ENCODE measurements at regions not wholly inside any gene's neighbourhood (a gene's known extent, or its start where the extent isn't known, plus 50 kb on each side); places are given as distances from the start of the nearest gene placed in this dataset.

GRCh38 chr17:6343736-6344135 is 91.2 kb downstream of the AIPL1 start:
- Histone ChIP-seq H4K20me1 (ENCODE audit: control insufficient read depth, insufficient read depth) (no peaks in the 10 kb centered on the region), H3K79me2 (ENCODE audit: control insufficient read depth, insufficient read depth, low read length) (no peaks in the 10 kb centered on the region), H3K27ac (ENCODE audit: control insufficient read depth, insufficient read depth) (no peak overlapping the region), H3K36me3 (ENCODE audit: control insufficient read depth in 2 of 2, insufficient read depth in 2 of 2, low read length in 1 of 2) (no peaks in the 10 kb centered on the region), H3K4me3 (no peak overlapping the region), H3K9ac (ENCODE audit: control insufficient read depth, insufficient read depth, low read length) (no peak overlapping the region), H2AFZ (ENCODE audit: control insufficient read depth, low read depth, low read length) (no peak overlapping the region), H3K4me2 (ENCODE audit: control insufficient read depth, insufficient read depth) (no peak overlapping the region), H3K4me1 (ENCODE audit: control insufficient read depth, insufficient read depth, low read length) (no peaks in the 10 kb centered on the region), H3K9me3 (replicated peaks; ENCODE audit: control insufficient read depth, insufficient read depth, low read length) (no peaks in the 10 kb centered on the region), H3K27me3 (replicated peaks in 1 of 2; ENCODE audit: control insufficient read depth in 2 of 2, insufficient read depth in 2 of 2, low read length in 1 of 2) (no peaks in the 10 kb centered on the region; a peak in 2 of 4 replicates)
- DNase-seq (ENCODE audit: low read depth, low spot score) (no peak), FAIRE-seq (no peak), ATAC-seq (no peak)
- intact Hi-C loops (cut with micrococcal nuclease; ENCODE audit: unreplicated experiment) (no loop called here), in situ Hi-C loops (cut with MboI) (no loop called here)
- POLR2A ChIA-PET, result no interaction called here
- RAD21 ChIA-PET (ENCODE audit: unreplicated experiment), result no interaction called here
- BruUV-seq (replicated peaks), result no TSS peak
- CTCF ChIA-PET, result no interaction called here
- WGBS (ENCODE audit: insufficient coverage, insufficient replicate concordance, low lambda C conversion rate, missing lambda C conversion rate), result 10% methylated on average over 3 of the region's 3 CpGs
- SMC1A ChIA-PET (ENCODE audit: uncharacterized antibody, unreplicated experiment), result interaction anchor here (0.6 kb wide), 1 partner anchor 612 kb away, joined by 4 read pairs; no protein-coding TSS in a partner anchor
- TF ChIP-seq RUNX3 (IDR thresholded peaks at IDR 0.05; ENCODE audit: low read length) (no peak), KLF5 (IDR thresholded peaks at IDR 0.05; ENCODE audit: partially characterized antibody) (no peak), MYC (IDR thresholded peaks at IDR 0.05; ENCODE audit: insufficient read depth, insufficient read length, insufficient replicate concordance, low read length, severe bottlenecking) (no peak), NRF1 (conservative IDR thresholded peaks at IDR 0.05; ENCODE audit: low read depth, low read length) (no peak), FOXK2 (IDR thresholded peaks at IDR 0.05) (no peak), KAT2A (conservative IDR thresholded peaks at IDR 0.05; ENCODE audit: control insufficient read depth, low read depth, low read length) (no peak), TARDBP (IDR thresholded peaks at IDR 0.05; ENCODE audit: borderline replicate concordance) (no peak), CHD4 (IDR thresholded peaks at IDR 0.05) (no peak), E2F4 (IDR thresholded peaks at IDR 0.05; ENCODE audit: low read depth, low read length) (no peak), BCL11A (IDR thresholded peaks at IDR 0.05; ENCODE audit: low read depth, low read length) (no peak), SIX5 (IDR thresholded peaks at IDR 0.05; ENCODE audit: low read depth, low read length, severe bottlenecking) (no peak), MEF2A (IDR thresholded peaks at IDR 0.05; ENCODE audit: insufficient read depth, low read depth, low read length) (no peak)
- TF ChIP-seq, protein P1, sequence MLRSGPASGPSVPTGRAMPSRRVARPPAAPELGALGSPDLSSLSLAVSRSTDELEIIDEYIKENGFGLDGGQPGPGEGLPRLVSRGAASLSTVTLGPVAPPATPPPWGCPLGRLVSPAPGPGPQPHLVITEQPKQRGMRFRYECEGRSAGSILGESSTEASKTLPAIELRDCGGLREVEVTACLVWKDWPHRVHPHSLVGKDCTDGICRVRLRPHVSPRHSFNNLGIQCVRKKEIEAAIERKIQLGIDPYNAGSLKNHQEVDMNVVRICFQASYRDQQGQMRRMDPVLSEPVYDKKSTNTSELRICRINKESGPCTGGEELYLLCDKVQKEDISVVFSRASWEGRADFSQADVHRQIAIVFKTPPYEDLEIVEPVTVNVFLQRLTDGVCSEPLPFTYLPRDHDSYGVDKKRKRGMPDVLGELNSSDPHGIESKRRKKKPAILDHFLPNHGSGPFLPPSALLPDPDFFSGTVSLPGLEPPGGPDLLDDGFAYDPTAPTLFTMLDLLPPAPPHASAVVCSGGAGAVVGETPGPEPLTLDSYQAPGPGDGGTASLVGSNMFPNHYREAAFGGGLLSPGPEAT (IDR thresholded peaks at IDR 0.05; ENCODE audit: low read depth), result no peak
- TF ChIP-seq, protein P2, sequence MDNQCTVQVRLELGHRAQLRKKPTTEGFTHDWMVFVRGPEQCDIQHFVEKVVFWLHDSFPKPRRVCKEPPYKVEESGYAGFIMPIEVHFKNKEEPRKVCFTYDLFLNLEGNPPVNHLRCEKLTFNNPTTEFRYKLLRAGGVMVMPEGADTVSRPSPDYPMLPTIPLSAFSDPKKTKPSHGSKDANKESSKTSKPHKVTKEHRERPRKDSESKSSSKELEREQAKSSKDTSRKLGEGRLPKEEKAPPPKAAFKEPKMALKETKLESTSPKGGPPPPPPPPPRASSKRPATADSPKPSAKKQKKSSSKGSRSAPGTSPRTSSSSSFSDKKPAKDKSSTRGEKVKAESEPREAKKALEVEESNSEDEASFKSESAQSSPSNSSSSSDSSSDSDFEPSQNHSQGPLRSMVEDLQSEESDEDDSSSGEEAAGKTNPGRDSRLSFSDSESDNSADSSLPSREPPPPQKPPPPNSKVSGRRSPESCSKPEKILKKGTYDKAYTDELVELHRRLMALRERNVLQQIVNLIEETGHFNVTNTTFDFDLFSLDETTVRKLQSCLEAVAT (IDR thresholded peaks at IDR 0.05), result no peak
- TF ChIP-seq, protein P3, sequence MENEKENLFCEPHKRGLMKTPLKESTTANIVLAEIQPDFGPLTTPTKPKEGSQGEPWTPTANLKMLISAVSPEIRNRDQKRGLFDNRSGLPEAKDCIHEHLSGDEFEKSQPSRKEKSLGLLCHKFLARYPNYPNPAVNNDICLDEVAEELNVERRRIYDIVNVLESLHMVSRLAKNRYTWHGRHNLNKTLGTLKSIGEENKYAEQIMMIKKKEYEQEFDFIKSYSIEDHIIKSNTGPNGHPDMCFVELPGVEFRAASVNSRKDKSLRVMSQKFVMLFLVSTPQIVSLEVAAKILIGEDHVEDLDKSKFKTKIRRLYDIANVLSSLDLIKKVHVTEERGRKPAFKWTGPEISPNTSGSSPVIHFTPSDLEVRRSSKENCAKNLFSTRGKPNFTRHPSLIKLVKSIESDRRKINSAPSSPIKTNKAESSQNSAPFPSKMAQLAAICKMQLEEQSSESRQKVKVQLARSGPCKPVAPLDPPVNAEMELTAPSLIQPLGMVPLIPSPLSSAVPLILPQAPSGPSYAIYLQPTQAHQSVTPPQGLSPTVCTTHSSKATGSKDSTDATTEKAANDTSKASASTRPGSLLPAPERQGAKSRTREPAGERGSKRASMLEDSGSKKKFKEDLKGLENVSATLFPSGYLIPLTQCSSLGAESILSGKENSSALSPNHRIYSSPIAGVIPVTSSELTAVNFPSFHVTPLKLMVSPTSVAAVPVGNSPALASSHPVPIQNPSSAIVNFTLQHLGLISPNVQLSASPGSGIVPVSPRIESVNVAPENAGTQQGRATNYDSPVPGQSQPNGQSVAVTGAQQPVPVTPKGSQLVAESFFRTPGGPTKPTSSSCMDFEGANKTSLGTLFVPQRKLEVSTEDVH (IDR thresholded peaks at IDR 0.05; ENCODE audit: low read depth, partially characterized antibody), result no peak
